Loucy (cell line): ENCODE measurements at regions not wholly inside any gene's neighbourhood (a gene's known extent, or its start where the extent isn't known, plus 50 kb on each side); places are given as distances from the start of the nearest gene placed in this dataset.

Source experiments
- CTCF ChIP-seq: fragments of 200-600 bp; sonication (generic); conservative IDR thresholded peaks from 2 replicates; pipeline ENCODE4 v1.5.1; 2014; ENCODE audit warnings: mild to moderate bottlenecking, antibody characterized with exemption, low read length
- EZH2phosphoT487 ChIP-seq: fragments of 200-600 bp; IDR thresholded peaks from 2 replicates; pipeline ENCODE4 v1.6.1; 2018; ENCODE audit warnings: antibody characterized with exemption, mild to moderate bottlenecking, moderate library complexity, borderline replicate concordance

- TF ChIP-seq CTCF = no peak
- no peak for TF ChIP-seq EZH2phosphoT487
These were observed 264.3 kb upstream of the KCNN2 start for GRCh38 chr5:114097570-114097969.
